H1 (cell line): ENCODE measurements at regions not wholly inside any gene's neighbourhood (a gene's known extent, or its start where the extent isn't known, plus 50 kb on each side); places are given as distances from the start of the nearest gene placed in this dataset.
A peak's percentile ranks its signal among the peaks of the same experiment; 100 is the strongest.

Experiments
- CTCF ChIA-PET: fragments of 300-600 bp; sonication (Branson Sonifier 250); formaldehyde crosslinking; loops from one replicate; lab custom pipeline; 2021; ENCODE audit not compliant: partially characterized antibody; lab: Charles Lee
- POLR2A ChIA-PET: fragments of 300-600 bp; sonication (Branson Sonifier 250); formaldehyde crosslinking; loops from one replicate; lab custom pipeline; 2021; ENCODE audit warnings: inconsistent platforms; ENCODE audit not compliant: partially characterized antibody; lab: Charles Lee
- DNase-seq, 2 experiments: peaks; one replicate each; pipeline versions ENCODE4 v3.0.0 to v3.0.0-alpha.2; 2010 to 2022; ENCODE audit warnings: low spot score in 2 of 2, low read depth in 1 of 2, mixed read lengths in 1 of 2
- FAIRE-seq: peaks from 2 replicates; lab custom pipeline; 2011; peaks lifted over from hg19 to GRCh38; lab: Jason Lieb, UNC
- H2AFZ ChIP-seq: 2 replicates; pipeline ENCODE4 v1.8.1; 2012; ENCODE audit warnings: low read length, inconsistent platforms
- H2AK5ac ChIP-seq: 2 replicates; pipeline ENCODE4 v1.6.1; 2013; ENCODE audit warnings: low read depth, low read length
- H2BK120ac ChIP-seq: replicated peaks from 2 replicates; pipeline ENCODE3; 2013; ENCODE audit warnings: low read depth, low read length, inconsistent platforms
- H2BK12ac ChIP-seq: 2 replicates; pipeline ENCODE4 v1.6.1; 2013; ENCODE audit warnings: low read depth, low read length
- H2BK15ac ChIP-seq: 2 replicates; pipeline ENCODE4 v1.6.1; 2013; ENCODE audit warnings: low read length
- H2BK20ac ChIP-seq: 2 replicates; pipeline ENCODE4 v1.6.1; 2013; ENCODE audit warnings: low read length
- H2BK5ac ChIP-seq: 2 replicates; pipeline ENCODE4 v1.6.1; 2013; ENCODE audit warnings: low read depth, low read length
- H3K14ac ChIP-seq: 2 replicates; pipeline ENCODE4 v1.6.1; 2013; ENCODE audit warnings: inconsistent platforms; ENCODE audit not compliant: insufficient read length
- H3K18ac ChIP-seq: 2 replicates; pipeline ENCODE4 v1.6.1; 2013; ENCODE audit warnings: low read length; ENCODE audit errors: extremely low read depth
- H3K23ac ChIP-seq: 2 replicates; pipeline ENCODE4 v1.6.1; 2013; ENCODE audit warnings: inconsistent platforms; ENCODE audit not compliant: insufficient read length
- H3K23me2 ChIP-seq: 2 replicates; pipeline ENCODE4 v1.6.1; 2013; ENCODE audit warnings: low read depth, low read length
- H3K27ac ChIP-seq: 2 replicates; pipeline ENCODE4 v1.6.1; 2011; ENCODE audit warnings: low read depth, low read length, inconsistent platforms
- H3K27me3 ChIP-seq, 4 experiments: replicated peaks in 1 of 4; 1 replicate in 1 of 4; 2 replicates in 3 of 4; pipeline versions ENCODE4 v1.6.1 to v1.8.1; 2011 to 2013; ENCODE audit warnings: low read length in 3 of 4, mild to moderate bottlenecking in 3 of 4, inconsistent platforms in 2 of 4, mixed read lengths in 2 of 4, moderate library complexity in 1 of 4; ENCODE audit not compliant: control insufficient read depth in 3 of 4, insufficient read depth in 3 of 4; ENCODE audit errors: extremely low read depth in 1 of 4
- H3K36me3 ChIP-seq, 4 experiments: 2 replicates each; pipeline versions ENCODE4 v1.6.1 to v1.8.1; 2011 to 2013; ENCODE audit warnings: mild to moderate bottlenecking in 4 of 4, low read length in 3 of 4, moderate library complexity in 2 of 4, control low read depth in 1 of 4, inconsistent platforms in 1 of 4; ENCODE audit not compliant: insufficient read depth in 4 of 4, control insufficient read depth in 2 of 4
- H3K4ac ChIP-seq: replicated peaks from 2 replicates; pipeline ENCODE3; 2013; ENCODE audit warnings: low read length, low read depth, mixed read lengths, inconsistent platforms; ENCODE audit not compliant: insufficient read length
- H3K4me1 ChIP-seq, 4 experiments: replicated peaks in 1 of 4; 1 replicate in 1 of 4; 2 replicates in 3 of 4; pipeline versions ENCODE4 v1.6.1 to v1.8.1; 2011 to 2013; ENCODE audit warnings: low read length in 3 of 4, inconsistent platforms in 2 of 4, mixed read lengths in 1 of 4; ENCODE audit not compliant: insufficient read depth in 4 of 4, control insufficient read depth in 3 of 4
- H3K4me2 ChIP-seq, 2 experiments: 2 replicates each; pipeline versions ENCODE4 v1.6.1 to v1.8.1; 2011 to 2013; ENCODE audit warnings: low read depth in 2 of 2, low read length in 2 of 2, control low read depth in 1 of 2, inconsistent platforms in 1 of 2, mild to moderate bottlenecking in 1 of 2; ENCODE audit not compliant: insufficient read depth in 1 of 2
- H3K4me3 ChIP-seq, 4 experiments: fragments of 200-600, 300-600 bp in 1 of 4; sonication (generic), shearing (Covaris generic), sonication (Bioruptor Twin) in 1 of 4; 2 replicates each; pipeline versions ENCODE4 v1.5.1 to v1.8.1; 2011 to 2016; ENCODE audit warnings: low read length in 4 of 4, low read depth in 3 of 4, control low read depth in 2 of 4, inconsistent platforms in 2 of 4, mild to moderate bottlenecking in 2 of 4, mixed read lengths in 1 of 4, moderate library complexity in 1 of 4; ENCODE audit not compliant: insufficient read depth in 2 of 4; ENCODE audit errors: extremely low read depth in 1 of 4
- H3K56ac ChIP-seq: replicated peaks from 2 replicates; pipeline ENCODE3; 2013; ENCODE audit warnings: low read depth, mild to moderate bottlenecking, mixed read lengths, low read length, inconsistent platforms; ENCODE audit not compliant: insufficient read length
- H3K79me1 ChIP-seq: 2 replicates; pipeline ENCODE4 v1.6.1; 2013; ENCODE audit warnings: low read depth, low read length, control low read depth
- H3K79me2 ChIP-seq, 2 experiments: 2 replicates each; pipeline versions ENCODE4 v1.6.1 to v1.8.1; 2012 to 2013; ENCODE audit warnings: low read length in 2 of 2, mild to moderate bottlenecking in 2 of 2, inconsistent platforms in 1 of 2; ENCODE audit not compliant: insufficient read depth in 2 of 2, control insufficient read depth in 1 of 2
- H3K9ac ChIP-seq, 4 experiments: replicated peaks in 1 of 4; 1 replicate in 1 of 4; 2 replicates in 3 of 4; pipeline versions ENCODE4 v1.6.1 to v1.8.1; 2011 to 2013; ENCODE audit warnings: low read depth in 3 of 4, low read length in 3 of 4, control low read depth in 2 of 4, mild to moderate bottlenecking in 2 of 4, moderate library complexity in 2 of 4, inconsistent platforms in 1 of 4; ENCODE audit errors: extremely low read depth in 1 of 4
- H3K9me3 ChIP-seq, 2 experiments: 2 replicates each; pipeline versions ENCODE4 v1.6.1 to v1.8.1; 2012 to 2013; ENCODE audit warnings: mild to moderate bottlenecking in 2 of 2, moderate library complexity in 2 of 2, control low read depth in 1 of 2, inconsistent platforms in 1 of 2, low read depth in 1 of 2, low read length in 1 of 2, mixed read lengths in 1 of 2; ENCODE audit not compliant: insufficient read depth in 2 of 2
- H4K20me1 ChIP-seq, 2 experiments: replicated peaks in 1 of 2; 2 replicates each; pipeline versions ENCODE3 to v1.8.1; 2011 to 2013; ENCODE audit warnings: inconsistent platforms in 2 of 2, low read length in 2 of 2, mild to moderate bottlenecking in 1 of 2; ENCODE audit not compliant: insufficient read depth in 2 of 2, control insufficient read depth in 1 of 2
- H4K5ac ChIP-seq: 2 replicates; pipeline ENCODE4 v1.6.1; 2013; ENCODE audit warnings: low read length, low read depth, mixed read lengths, inconsistent platforms; ENCODE audit not compliant: insufficient read length
- H4K8ac ChIP-seq: 2 replicates; pipeline ENCODE4 v1.8.0; 2013; ENCODE audit warnings: mild to moderate bottlenecking, moderate library complexity, low read length, inconsistent platforms; ENCODE audit not compliant: insufficient read depth; ENCODE audit errors: extremely low read depth
- H4K91ac ChIP-seq: replicated peaks from 2 replicates; pipeline ENCODE3; 2013; ENCODE audit warnings: low read length, mixed read lengths, inconsistent platforms; ENCODE audit not compliant: insufficient read length
- CTCF ChIP-seq, 3 experiments: IDR thresholded peaks; 1 replicate in 2 of 3; 2 replicates in 1 of 3; pipeline versions ENCODE4 v1.5.1 to v1.6.1; 2011; ENCODE audit warnings: low read length in 3 of 3, mild to moderate bottlenecking in 3 of 3, inconsistent platforms in 2 of 3, low read depth in 1 of 3, moderate library complexity in 1 of 3; ENCODE audit not compliant: insufficient read depth in 1 of 3; ENCODE audit errors: control extremely low read depth in 1 of 3
- PHF8 ChIP-seq: fragments of 200-600 bp; sonication (generic); conservative IDR thresholded peaks from 2 replicates; pipeline ENCODE4 v1.7.1; 2012; ENCODE audit warnings: low read depth, mild to moderate bottlenecking, inconsistent platforms, low read length, moderate library complexity
- RFX5 ChIP-seq: IDR thresholded peaks from 2 replicates; pipeline ENCODE4 v1.6.1; 2011; ENCODE audit warnings: low read depth, low read length, improper control_type of control experiment, borderline replicate concordance
- SIX5 ChIP-seq: IDR thresholded peaks from 2 replicates; pipeline ENCODE4 v1.6.1; 2011; ENCODE audit warnings: mild to moderate bottlenecking, low read depth, low read length
- ZNF274 ChIP-seq: IDR thresholded peaks from 2 replicates; pipeline ENCODE4 v1.7.0; 2012; ENCODE audit warnings: low read length, borderline replicate concordance; ENCODE audit errors: extremely low read depth
- WGBS, 2 experiments: shearing (Covaris generic) in 1 of 2; methylation state at CpG; one replicate each; pipeline versions ENCODE4 v1.1.6 to v1.1.7; 2013 to 2015; ENCODE audit warnings: low lambda C conversion rate in 2 of 2, mixed read lengths in 2 of 2, inconsistent platforms in 1 of 2, low coverage in 1 of 2, missing lambda C conversion rate in 1 of 2; ENCODE audit not compliant: insufficient replicate concordance in 2 of 2, insufficient coverage in 1 of 2, insufficient read length in 1 of 2; ENCODE audit errors: extremely low coverage in 1 of 2, missing lambda C conversion rate in 1 of 2; 5-methylcytosine and 5-hydroxymethylcytosine counted together

GRCh38 chr6:102216232-102216631 lies 822.7 kb downstream of the GRIK2 start:
- FAIRE-seq (no peak), DNase-seq (no peak)
- H2AK5ac ChIP-seq, result no peak overlapping the region
- no peak overlapping the region for H3K14ac ChIP-seq
- H4K91ac ChIP-seq, result no peak overlapping the region
- H2BK15ac ChIP-seq, result no peak overlapping the region
- no peaks in the 10 kb centered on the region for H3K79me1 ChIP-seq
- no peaks in the 10 kb centered on the region for H3K27me3 ChIP-seq
- no peak overlapping the region for H4K5ac ChIP-seq
- ChIA-PET POLR2A (no interaction called here), CTCF (no interaction called here)
- H2BK12ac ChIP-seq, result no peak overlapping the region
- H3K23me2 ChIP-seq, result no peaks in the 10 kb centered on the region
- no peak overlapping the region for H2BK20ac ChIP-seq
- H3K56ac ChIP-seq, result no peak overlapping the region
- no peak overlapping the region for H3K27ac ChIP-seq
- no peaks in the 10 kb centered on the region for H3K36me3 ChIP-seq
- no peak overlapping the region for H3K23ac ChIP-seq
- peaks cover 0 to 2% of the 10 kb centered on the region in 2 experiments for H4K20me1 ChIP-seq
- no peaks in the 10 kb centered on the region for H3K79me2 ChIP-seq
- 82% methylated on average over 2 of the region's 2 CpGs; no CpG with 5 or more reads in 1 of the 2 experiments for WGBS, 2 experiments
- H2BK5ac ChIP-seq, result no peak overlapping the region
- peak in 1 of 3 experiments; percentile 18; a peak in 1 of 4 replicates for TF ChIP-seq CTCF (IDR thresholded peaks at IDR 0.05; ENCODE audit: control extremely low read depth in 1 of 3, insufficient read depth in 1 of 3, low read depth in 1 of 3, low read length in 3 of 3)
- TF ChIP-seq PHF8, result no peak
- no peak for TF ChIP-seq SIX5
- no peak for TF ChIP-seq ZNF274
- TF ChIP-seq RFX5, result no peak
- H3K4me2 ChIP-seq, result no peak overlapping the region
- H2BK120ac ChIP-seq, result no peak overlapping the region
- H3K4me1 ChIP-seq, result no peaks in the 10 kb centered on the region
- no peak overlapping the region for H3K9ac ChIP-seq
- H3K9me3 ChIP-seq, result no peaks in the 10 kb centered on the region
- no peak overlapping the region for H3K4ac ChIP-seq
- no peak overlapping the region for H4K8ac ChIP-seq
- no peak overlapping the region for H3K18ac ChIP-seq
- H3K4me3 ChIP-seq, result no peak overlapping the region
- no peak overlapping the region for H2AFZ ChIP-seq
